Trophoblast cell (in vitro differentiated cells and primary cell): ENCODE measurements at regions not wholly inside any gene's neighbourhood (a gene's known extent, or its start where the extent isn't known, plus 50 kb on each side); places are given as distances from the start of the nearest gene placed in this dataset.
A peak's percentile ranks its signal among the peaks of the same experiment; 100 is the strongest.

Experiments used
- DNase-seq, 2 donors: peaks; one replicate each; pipeline ENCODE4 v3.0.0-alpha.2; 2016
- H2AFZ ChIP-seq: 2 replicates; pipeline ENCODE4 v1.6.1; 2013; ENCODE audit warnings: low read length, moderate library complexity, mild to moderate bottlenecking; ENCODE audit not compliant: insufficient read depth, poor library complexity
- H2AK5ac ChIP-seq: 2 replicates; pipeline ENCODE4 v1.6.1; 2013; ENCODE audit warnings: mild to moderate bottlenecking, low read length
- H2BK120ac ChIP-seq: 2 replicates; pipeline ENCODE4 v1.6.1; 2013; ENCODE audit warnings: low read length, mild to moderate bottlenecking, moderate library complexity; ENCODE audit not compliant: insufficient read depth, poor library complexity
- H2BK12ac ChIP-seq: 2 replicates; pipeline ENCODE4 v1.6.1; 2013; ENCODE audit warnings: mild to moderate bottlenecking, low read length, moderate library complexity
- H2BK5ac ChIP-seq: 2 replicates; pipeline ENCODE4 v1.6.1; 2013; ENCODE audit warnings: low read length, low read depth, moderate library complexity, mild to moderate bottlenecking; ENCODE audit not compliant: poor library complexity
- H3K14ac ChIP-seq: 2 replicates; pipeline ENCODE4 v1.6.1; 2013; ENCODE audit warnings: mild to moderate bottlenecking, low read length
- H3K18ac ChIP-seq: 2 replicates; pipeline ENCODE4 v1.6.1; 2013; ENCODE audit warnings: mild to moderate bottlenecking, low read length
- H3K23ac ChIP-seq: 2 replicates; pipeline ENCODE4 v1.6.1; 2013; ENCODE audit warnings: low read length
- H3K27ac ChIP-seq: 2 replicates; pipeline ENCODE4 v1.5.1; 2013; ENCODE audit warnings: low read depth, mild to moderate bottlenecking, inconsistent platforms, low read length, moderate library complexity
- H3K27me3 ChIP-seq: 2 replicates; pipeline ENCODE4 v1.6.1; 2013; ENCODE audit warnings: inconsistent platforms, mild to moderate bottlenecking, low read length, moderate library complexity; ENCODE audit not compliant: insufficient read depth
- H3K36me3 ChIP-seq, 2 experiments: 1 replicate in 1 of 2; 2 replicates in 1 of 2; pipeline ENCODE4 v1.6.1; 2013; ENCODE audit warnings: low read length in 2 of 2, mild to moderate bottlenecking in 2 of 2, moderate library complexity in 1 of 2; ENCODE audit not compliant: insufficient read depth in 2 of 2, control insufficient read depth in 1 of 2
- H3K4ac ChIP-seq: 2 replicates; pipeline ENCODE4 v1.6.1; 2013; ENCODE audit warnings: low read depth, mild to moderate bottlenecking, low read length, moderate library complexity
- H3K4me1 ChIP-seq, 2 experiments: 1 replicate in 1 of 2; 2 replicates in 1 of 2; pipeline ENCODE4 v1.6.1; 2013; ENCODE audit warnings: low read length in 2 of 2, mild to moderate bottlenecking in 2 of 2, moderate library complexity in 1 of 2; ENCODE audit not compliant: insufficient read depth in 2 of 2, control insufficient read depth in 1 of 2
- H3K4me2 ChIP-seq: 2 replicates; pipeline ENCODE4 v1.6.1; 2013; ENCODE audit warnings: inconsistent platforms, mild to moderate bottlenecking, low read length, moderate library complexity
- H3K4me3 ChIP-seq: 2 replicates; pipeline ENCODE4 v1.5.1; 2013; ENCODE audit warnings: mild to moderate bottlenecking, low read depth, low read length, inconsistent platforms
- H3K79me1 ChIP-seq: one replicate; pipeline ENCODE4 v1.6.1; 2013; ENCODE audit warnings: low read length
- H3K79me2 ChIP-seq: 2 replicates; pipeline ENCODE4 v1.6.1; 2013; ENCODE audit warnings: low read length, mild to moderate bottlenecking; ENCODE audit not compliant: control insufficient read depth, insufficient read depth, poor library complexity
- H3K9ac ChIP-seq: 2 replicates; pipeline ENCODE4 v1.6.1; 2013; ENCODE audit warnings: mild to moderate bottlenecking, low read length
- H3K9me3 ChIP-seq: 2 replicates; pipeline ENCODE4 v1.6.1; 2013; ENCODE audit warnings: low read depth, mild to moderate bottlenecking, control low read depth, inconsistent platforms, low read length; ENCODE audit not compliant: insufficient read depth
- H4K12ac ChIP-seq: 2 replicates; pipeline ENCODE4 v1.6.1; 2013; ENCODE audit warnings: low read depth, mild to moderate bottlenecking, low read length, moderate library complexity
- H4K8ac ChIP-seq: 2 replicates; pipeline ENCODE4 v1.6.1; 2013; ENCODE audit warnings: low read depth, mild to moderate bottlenecking, low read length, moderate library complexity
- H4K91ac ChIP-seq: one replicate; pipeline ENCODE4 v1.6.1; 2013; ENCODE audit warnings: low read depth, mild to moderate bottlenecking, low read length, moderate library complexity
- WGBS: extraction: QIAGEN DNeasy Blood & Tissue Kit; methylation state at CpG from one replicate; pipeline ENCODE4 v1.1.7; 2013; ENCODE audit warnings: missing lambda C conversion rate; ENCODE audit not compliant: insufficient read length, insufficient coverage; ENCODE audit errors: extremely low coverage; 5-methylcytosine and 5-hydroxymethylcytosine counted together

DNA sequence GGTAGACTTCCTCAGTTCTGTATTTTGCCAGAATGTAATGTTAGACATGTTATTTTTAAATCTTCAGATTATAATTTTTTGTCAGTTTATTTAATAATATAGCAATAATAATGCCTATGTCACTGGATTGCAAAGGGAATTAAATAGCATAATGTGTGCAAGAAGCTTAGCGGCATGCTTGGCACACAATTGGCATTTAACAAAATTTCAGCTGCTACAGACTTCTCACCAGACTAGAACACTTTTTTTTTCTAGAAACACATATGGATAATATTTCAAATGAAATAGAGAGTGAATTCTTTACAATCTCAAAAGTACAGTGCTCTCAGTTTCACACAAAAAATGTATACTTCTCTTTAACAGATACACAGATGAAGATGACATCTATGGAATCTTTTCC is 757.4 kb downstream of the CDH11 start:
- H3K9me3 ChIP-seq: no peaks in the 10 kb centered on the region
- no peaks in the 10 kb centered on the region for H3K4me1 ChIP-seq
- H3K4me2 ChIP-seq: no peak overlapping the region
- no peak overlapping the region for H4K12ac ChIP-seq
- H4K8ac ChIP-seq: no peak overlapping the region
- no peak overlapping the region for H3K9ac ChIP-seq
- no peaks in the 10 kb centered on the region for H3K79me2 ChIP-seq
- no peak overlapping the region for H3K4me3 ChIP-seq
- no peak overlapping the region for H4K91ac ChIP-seq
- no CpG with 5 or more reads among the region's 1 CpG for WGBS
- H3K14ac ChIP-seq: no peak overlapping the region
- no peak overlapping the region for H3K27ac ChIP-seq
- no peaks in the 10 kb centered on the region for H3K27me3 ChIP-seq
- H3K36me3 ChIP-seq: no peaks in the 10 kb centered on the region
- DNase-seq: no peak
- H2AFZ ChIP-seq: no peak overlapping the region
- no peak overlapping the region for H3K18ac ChIP-seq
- no peak overlapping the region for H3K4ac ChIP-seq
- H2BK120ac ChIP-seq: no peak overlapping the region
- H3K23ac ChIP-seq: no peak overlapping the region
- no peak overlapping the region for H2AK5ac ChIP-seq
- peaks cover 7% of the 10 kb centered on the region for H3K79me1 ChIP-seq
- no peak overlapping the region for H2BK5ac ChIP-seq
- H2BK12ac ChIP-seq: no peak overlapping the region

DNA sequence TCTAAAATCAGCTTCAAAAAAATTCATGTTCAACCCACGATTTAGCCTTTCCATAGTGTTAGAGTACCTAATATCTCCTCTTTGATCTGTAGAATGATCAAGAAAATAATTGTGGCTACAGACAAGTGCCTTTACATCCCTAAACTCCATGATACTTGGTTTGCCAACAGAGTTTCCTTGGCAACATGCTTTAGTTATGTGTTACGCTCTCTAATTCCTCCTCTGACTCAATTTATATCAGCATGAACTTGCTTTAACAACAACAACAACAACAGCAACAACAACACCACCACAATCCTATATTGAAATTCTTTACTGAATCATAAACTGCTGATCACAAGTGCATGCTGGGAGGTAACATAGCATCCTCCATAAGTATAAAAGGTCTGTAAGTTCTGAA is 757.8 kb downstream of the CDH11 start:
- H3K4ac ChIP-seq: no peak overlapping the region
- H3K36me3 ChIP-seq: no peaks in the 10 kb centered on the region
- H3K4me2 ChIP-seq: no peak overlapping the region
- no peak overlapping the region for H4K12ac ChIP-seq
- H3K23ac ChIP-seq: no peak overlapping the region
- H3K27ac ChIP-seq: no peak overlapping the region
- peaks cover 6% of the 10 kb centered on the region for H3K79me1 ChIP-seq
- no peak for DNase-seq
- H4K8ac ChIP-seq: no peak overlapping the region
- H2AK5ac ChIP-seq: no peak overlapping the region
- no peak overlapping the region for H3K4me3 ChIP-seq
- no peak overlapping the region for H2BK120ac ChIP-seq
- H3K9me3 ChIP-seq: no peaks in the 10 kb centered on the region
- no peak overlapping the region for H2AFZ ChIP-seq
- no peak overlapping the region for H2BK5ac ChIP-seq
- H3K4me1 ChIP-seq: no peaks in the 10 kb centered on the region
- H3K9ac ChIP-seq: no peak overlapping the region
- no peak overlapping the region for H3K18ac ChIP-seq
- H3K79me2 ChIP-seq: no peaks in the 10 kb centered on the region
- no peak overlapping the region for H2BK12ac ChIP-seq
- no peaks in the 10 kb centered on the region for H3K27me3 ChIP-seq
- H3K14ac ChIP-seq: no peak overlapping the region
- H4K91ac ChIP-seq: no peak overlapping the region
- WGBS: no CpG with 5 or more reads among the region's 2 CpGs

DNA sequence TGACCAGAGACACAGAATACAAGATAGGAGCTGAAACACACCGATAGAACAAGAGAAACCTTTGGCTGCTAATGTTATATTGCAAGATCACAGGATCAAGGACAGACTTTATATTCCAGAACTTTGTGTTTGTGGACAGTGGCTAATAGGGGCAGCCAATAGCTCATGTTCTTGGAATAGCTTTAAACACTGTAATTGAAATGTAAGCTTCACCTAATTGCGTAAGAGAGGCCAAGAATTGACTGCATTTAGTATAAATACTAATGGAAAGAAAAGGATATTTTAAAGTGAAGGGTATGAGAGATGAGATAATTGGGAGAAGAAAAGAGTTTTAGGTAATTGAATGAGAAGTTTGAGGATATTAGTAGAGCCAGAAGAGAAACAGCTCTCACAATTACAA is 758.8 kb downstream of the CDH11 start:
- no peak overlapping the region for H3K4me2 ChIP-seq
- no peaks in the 10 kb centered on the region for H3K9me3 ChIP-seq
- no CpG with 5 or more reads among the region's 2 CpGs for WGBS

DNA sequence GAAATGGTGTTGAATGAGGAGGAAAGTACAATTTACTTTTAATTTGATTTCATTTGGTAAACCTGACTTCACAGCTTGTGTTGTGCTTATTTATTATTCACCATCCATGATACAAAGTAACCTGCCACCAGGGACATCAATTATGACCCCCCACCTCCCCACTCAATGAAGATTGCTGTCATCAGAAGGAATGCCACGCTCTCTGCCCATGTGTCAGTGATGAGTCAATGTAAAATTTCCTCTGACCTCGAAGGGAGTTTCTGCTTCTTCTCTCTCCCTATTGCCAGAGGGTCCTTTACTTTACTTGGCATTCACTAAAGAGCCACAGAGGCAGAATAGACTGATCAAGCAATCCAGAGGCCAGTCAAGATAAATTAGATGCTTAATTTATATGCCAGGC is 759.7 kb downstream of the CDH11 start:
- H3K9ac ChIP-seq: no peak overlapping the region
- H4K8ac ChIP-seq: no peak overlapping the region
- H3K4ac ChIP-seq: no peak overlapping the region
- no peak overlapping the region for H4K12ac ChIP-seq
- no peak overlapping the region for H2BK5ac ChIP-seq
- H2AK5ac ChIP-seq: no peak overlapping the region
- H3K9me3 ChIP-seq: no peaks in the 10 kb centered on the region
- no peaks in the 10 kb centered on the region for H3K27me3 ChIP-seq
- no peaks in the 10 kb centered on the region for H3K36me3 ChIP-seq
- H2AFZ ChIP-seq: no peak overlapping the region
- H3K27ac ChIP-seq: no peak overlapping the region
- H2BK120ac ChIP-seq: no peak overlapping the region
- no peaks in the 10 kb centered on the region for H3K4me1 ChIP-seq
- no peak overlapping the region for H4K91ac ChIP-seq
- no peak overlapping the region for H3K4me2 ChIP-seq
- no CpG with 5 or more reads among the region's 2 CpGs for WGBS
- H3K23ac ChIP-seq: no peak overlapping the region
- no peak overlapping the region for H3K14ac ChIP-seq
- DNase-seq: no peak
- H2BK12ac ChIP-seq: no peak overlapping the region
- no peak overlapping the region for H3K4me3 ChIP-seq
- H3K79me1 ChIP-seq: peaks cover 9% of the 10 kb centered on the region
- H3K18ac ChIP-seq: no peak overlapping the region
- H3K79me2 ChIP-seq: no peaks in the 10 kb centered on the region

More for the DNA sequence above, 758.8 kb downstream of the CDH11 start:
- H3K9ac ChIP-seq: no peak overlapping the region
- no peak overlapping the region for H4K12ac ChIP-seq
- no peak overlapping the region for H2AK5ac ChIP-seq
- H3K23ac ChIP-seq: no peak overlapping the region
- no peak overlapping the region for H3K18ac ChIP-seq
- H2AFZ ChIP-seq: no peak overlapping the region
- no peak overlapping the region for H3K14ac ChIP-seq
- H3K27ac ChIP-seq: no peak overlapping the region
- no peak overlapping the region for H4K8ac ChIP-seq
- no peak overlapping the region for H4K91ac ChIP-seq
- H2BK120ac ChIP-seq: peak overlapping the region; percentile 33
- no peak overlapping the region for H2BK12ac ChIP-seq
- no peak overlapping the region for H2BK5ac ChIP-seq
- no peaks in the 10 kb centered on the region for H3K79me2 ChIP-seq
- DNase-seq: no peak
- no peaks in the 10 kb centered on the region for H3K27me3 ChIP-seq
- H3K4me3 ChIP-seq: no peak overlapping the region
- no peaks in the 10 kb centered on the region for H3K4me1 ChIP-seq
- no peak overlapping the region for H3K4ac ChIP-seq
- peaks cover 6% of the 10 kb centered on the region for H3K79me1 ChIP-seq
- H3K36me3 ChIP-seq: no peaks in the 10 kb centered on the region
